Activated B cell treated with CpG ODN at 0.5 μM for 24 hours (primary cell): ENCODE measurements at regions not wholly inside any gene's neighbourhood (a gene's known extent, or its start where the extent isn't known, plus 50 kb on each side); places are given as distances from the start of the nearest gene placed in this dataset.

Experiments
- ATAC-seq: fragments of 200-7000 bp; cut with Tn5 transposase; one replicate; pipeline ENCODE4 v1.10.0; 2021; ENCODE audit warnings: low read depth, mild to moderate bottlenecking, moderate library complexity
- CTCF ChIA-PET: fragments of 350-600 bp; sonication (Branson Sonifier 250); formaldehyde crosslinking; loops from one replicate; lab custom pipeline; 2021; ENCODE audit warnings: antibody characterized with exemption; lab: Charles Lee
- POLR2A ChIA-PET: fragments of 350-600 bp; sonication (Branson Sonifier 250); formaldehyde crosslinking; loops from one replicate; lab custom pipeline; 2021; ENCODE audit warnings: antibody characterized with exemption; lab: Charles Lee
- DNase-seq: peaks from one replicate; pipeline ENCODE4 v3.0.0; 2022
- H3K27ac Mint-ChIP-seq: one replicate; pipeline ENCODE4 v1.8.0; 2020; ENCODE audit warnings: mixed read lengths
- H3K27me3 Mint-ChIP-seq: one replicate; pipeline ENCODE4 v1.8.0; 2021; ENCODE audit warnings: mixed read lengths
- H3K36me3 Mint-ChIP-seq: one replicate; pipeline ENCODE4 v1.8.0; 2021; ENCODE audit warnings: low read depth, mixed read lengths
- H3K4me1 Mint-ChIP-seq: one replicate; pipeline ENCODE4 v1.8.0; 2021; ENCODE audit warnings: mixed read lengths
- H3K4me3 Mint-ChIP-seq: one replicate; pipeline ENCODE4 v1.8.0; 2020; ENCODE audit warnings: mild to moderate bottlenecking, mixed read lengths
- H3K9me3 Mint-ChIP-seq: one replicate; pipeline ENCODE4 v1.8.0; 2020; ENCODE audit warnings: mixed read lengths
- intact Hi-C: fragments of 100-400 bp; cut with micrococcal nuclease; formaldehyde crosslinking; loops from one replicate; pipeline ENCODE4 v1.15.1; 2024
- TF ChIP-seq, protein P1 (sequence below): fragments of 200-600 bp; IDR thresholded peaks from one replicate; pipeline ENCODE4 v1.8.0; 2022; ENCODE audit warnings: antibody characterized with exemption, mild to moderate bottlenecking

DNA sequence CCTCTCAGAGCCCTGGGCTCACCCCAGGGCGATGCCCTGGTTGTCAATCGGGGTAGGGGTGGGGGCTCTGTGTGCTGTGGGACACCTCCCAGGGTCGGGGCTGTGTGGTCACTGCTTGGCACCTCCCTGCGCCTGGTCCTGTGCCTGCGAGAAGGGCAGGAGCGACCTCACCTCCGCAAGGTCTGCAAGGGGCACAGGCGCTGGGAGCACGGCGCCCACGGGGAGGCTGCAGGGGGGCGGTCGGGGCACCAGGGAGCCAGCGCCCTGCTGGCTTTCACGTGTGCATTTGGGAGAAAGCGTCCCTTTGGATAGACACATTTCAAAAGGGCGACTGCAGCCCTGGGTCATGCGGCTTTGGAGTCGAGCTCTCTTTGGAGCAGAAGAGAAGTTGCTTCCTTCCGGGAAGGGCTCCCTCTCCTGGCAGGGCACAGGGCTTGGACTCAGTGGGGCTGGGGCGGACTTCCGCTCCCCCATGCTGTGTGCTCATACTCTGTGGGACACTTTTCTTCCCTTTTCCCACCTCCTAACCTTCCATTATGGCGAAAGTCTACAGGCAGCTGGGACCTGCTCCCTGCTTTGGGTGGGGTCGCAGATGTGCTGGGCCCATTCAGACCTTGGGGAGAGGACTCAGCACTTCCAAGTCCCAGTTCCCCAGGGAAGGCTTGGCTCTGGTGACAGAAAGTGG is 52.9 kb upstream of the SLC28A3 start:
- H3K9me3 Mint-ChIP-seq = no peaks in the 10 kb centered on the region
- no peaks in the 10 kb centered on the region for H3K27me3 Mint-ChIP-seq
- ATAC-seq (no peak), DNase-seq (no peak)
- H3K4me3 Mint-ChIP-seq = no peak overlapping the region
- no peak overlapping the region for H3K27ac Mint-ChIP-seq
- intact Hi-C loops = loop anchor here (10.0 kb wide), 1 partner anchor 1301 kb away; no protein-coding TSS in a partner anchor
- H3K4me1 Mint-ChIP-seq = no peaks in the 10 kb centered on the region
- ChIA-PET POLR2A (no interaction called here), CTCF (no interaction called here)
- H3K36me3 Mint-ChIP-seq = no peaks in the 10 kb centered on the region
- TF ChIP-seq, protein P1, sequence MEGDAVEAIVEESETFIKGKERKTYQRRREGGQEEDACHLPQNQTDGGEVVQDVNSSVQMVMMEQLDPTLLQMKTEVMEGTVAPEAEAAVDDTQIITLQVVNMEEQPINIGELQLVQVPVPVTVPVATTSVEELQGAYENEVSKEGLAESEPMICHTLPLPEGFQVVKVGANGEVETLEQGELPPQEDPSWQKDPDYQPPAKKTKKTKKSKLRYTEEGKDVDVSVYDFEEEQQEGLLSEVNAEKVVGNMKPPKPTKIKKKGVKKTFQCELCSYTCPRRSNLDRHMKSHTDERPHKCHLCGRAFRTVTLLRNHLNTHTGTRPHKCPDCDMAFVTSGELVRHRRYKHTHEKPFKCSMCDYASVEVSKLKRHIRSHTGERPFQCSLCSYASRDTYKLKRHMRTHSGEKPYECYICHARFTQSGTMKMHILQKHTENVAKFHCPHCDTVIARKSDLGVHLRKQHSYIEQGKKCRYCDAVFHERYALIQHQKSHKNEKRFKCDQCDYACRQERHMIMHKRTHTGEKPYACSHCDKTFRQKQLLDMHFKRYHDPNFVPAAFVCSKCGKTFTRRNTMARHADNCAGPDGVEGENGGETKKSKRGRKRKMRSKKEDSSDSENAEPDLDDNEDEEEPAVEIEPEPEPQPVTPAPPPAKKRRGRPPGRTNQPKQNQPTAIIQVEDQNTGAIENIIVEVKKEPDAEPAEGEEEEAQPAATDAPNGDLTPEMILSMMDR = no peak

DNA sequence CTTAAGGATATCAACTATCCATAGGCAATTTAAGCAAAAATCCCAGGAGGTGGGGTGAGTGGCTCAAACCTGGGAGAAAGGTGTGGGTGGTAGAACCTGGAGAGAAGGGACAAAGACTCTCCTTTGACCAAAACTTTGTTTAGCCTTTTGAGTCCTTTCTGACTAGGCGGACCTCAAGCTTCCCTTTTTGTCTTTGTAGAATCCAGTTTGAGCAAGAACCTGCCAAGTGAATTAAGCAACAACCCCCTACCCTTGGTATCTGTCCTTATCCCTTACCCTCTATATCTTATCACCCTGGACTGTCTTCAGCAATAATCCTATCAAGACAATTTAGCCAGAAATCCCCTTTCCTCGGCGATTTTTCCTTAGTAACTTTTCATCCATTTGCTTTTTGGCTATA is 53.5 kb upstream of the SLC28A3 start:
- Mint-ChIP-seq H3K4me3 (no peak overlapping the region), H3K9me3 (no peaks in the 10 kb centered on the region), H3K27me3 (no peaks in the 10 kb centered on the region), H3K27ac (no peak overlapping the region), H3K4me1 (no peaks in the 10 kb centered on the region), H3K36me3 (no peaks in the 10 kb centered on the region)
- CTCF ChIA-PET = no interaction called here
- ATAC-seq = no peak
- intact Hi-C loops = loop anchor here (10.0 kb wide), 1 partner anchor 1301 kb away; no protein-coding TSS in a partner anchor
- POLR2A ChIA-PET = no interaction called here
- no peak for DNase-seq
- TF ChIP-seq, protein P1 = no peak

DNA sequence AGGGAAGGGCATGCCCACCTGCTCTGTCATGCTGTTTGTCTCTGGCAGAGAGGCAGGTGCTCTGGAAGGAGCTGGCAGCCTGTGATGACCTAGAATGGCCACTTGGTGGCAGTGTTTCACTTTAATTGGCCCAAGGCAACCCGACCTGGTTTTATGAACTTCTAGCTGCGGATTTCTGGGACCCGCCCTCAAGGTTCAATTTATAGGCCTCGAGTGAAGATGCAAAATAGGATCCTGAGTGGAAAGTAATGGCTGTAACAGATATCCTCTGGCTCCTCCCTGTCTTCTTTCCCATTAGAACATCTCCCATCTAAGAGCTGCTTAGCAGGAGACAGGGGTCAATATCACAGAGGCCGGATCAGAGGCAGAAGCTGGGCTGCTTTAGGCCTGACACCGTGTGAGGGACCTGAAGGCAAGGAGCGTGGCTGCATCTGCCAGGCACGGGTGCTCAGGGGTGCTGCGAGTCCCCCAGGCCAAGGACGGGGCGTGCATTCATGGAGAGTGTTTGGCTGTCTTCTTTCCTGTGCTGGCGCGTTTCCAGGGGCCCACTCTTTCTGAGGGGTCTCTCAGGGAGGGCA is 56.7 kb upstream of the SLC28A3 start:
- DNase-seq (peak; percentile 30), ATAC-seq (peak; percentile 65)
- no peaks in the 10 kb centered on the region for H3K4me1 Mint-ChIP-seq
- ChIA-PET POLR2A (no interaction called here), CTCF (interaction anchor here (0.8 to 4.5 kb wide), 10 partner anchors 9 to 1215 kb away, joined by 3 to 60 read pairs (median 4); no protein-coding TSS in a partner anchor)
- intact Hi-C loops = loop anchor here (1.0 to 10.0 kb wide), 3 partner anchors 1213 to 1389 kb away; no protein-coding TSS in a partner anchor
- no peak overlapping the region for H3K27ac Mint-ChIP-seq
- TF ChIP-seq, protein P1 = no peak
- H3K36me3 Mint-ChIP-seq = no peaks in the 10 kb centered on the region
- H3K27me3 Mint-ChIP-seq = no peaks in the 10 kb centered on the region
- no peak overlapping the region for H3K4me3 Mint-ChIP-seq
- no peaks in the 10 kb centered on the region for H3K9me3 Mint-ChIP-seq

DNA sequence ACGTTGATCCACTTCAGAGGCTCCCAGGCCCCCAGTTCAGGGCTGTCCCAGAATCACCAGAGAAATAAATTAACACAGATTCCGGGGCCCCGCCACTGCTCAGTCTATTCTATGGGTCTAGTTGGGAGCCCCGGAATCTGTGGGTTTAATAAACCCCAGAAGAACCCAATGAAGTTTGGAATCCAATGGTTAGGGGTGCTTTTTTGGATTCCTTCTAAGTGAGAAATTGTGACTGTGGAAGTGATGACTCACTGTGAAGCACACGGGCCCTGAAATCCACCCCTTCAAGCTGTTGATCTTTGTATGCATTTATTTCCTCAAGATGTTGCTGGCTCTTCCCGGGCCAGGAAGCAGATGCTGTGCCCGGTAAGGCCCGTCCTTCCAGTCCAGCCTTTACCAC is 57.3 kb upstream of the SLC28A3 start:
- Mint-ChIP-seq H3K4me3 (no peak overlapping the region), H3K27me3 (no peaks in the 10 kb centered on the region), H3K36me3 (no peaks in the 10 kb centered on the region), H3K27ac (no peak overlapping the region), H3K4me1 (no peaks in the 10 kb centered on the region), H3K9me3 (no peaks in the 10 kb centered on the region)
- ATAC-seq (no peak), DNase-seq (no peak)
- intact Hi-C loops = loop anchor here (1.0 to 10.0 kb wide), 3 partner anchors 1212 to 1388 kb away; no protein-coding TSS in a partner anchor
- CTCF ChIA-PET = interaction anchor here (1.2 to 4.5 kb wide), 4 partner anchors 9 to 1214 kb away, joined by 5 to 60 read pairs (median 9); no protein-coding TSS in a partner anchor
- POLR2A ChIA-PET = no interaction called here
- TF ChIP-seq, protein P1 = no peak

DNA sequence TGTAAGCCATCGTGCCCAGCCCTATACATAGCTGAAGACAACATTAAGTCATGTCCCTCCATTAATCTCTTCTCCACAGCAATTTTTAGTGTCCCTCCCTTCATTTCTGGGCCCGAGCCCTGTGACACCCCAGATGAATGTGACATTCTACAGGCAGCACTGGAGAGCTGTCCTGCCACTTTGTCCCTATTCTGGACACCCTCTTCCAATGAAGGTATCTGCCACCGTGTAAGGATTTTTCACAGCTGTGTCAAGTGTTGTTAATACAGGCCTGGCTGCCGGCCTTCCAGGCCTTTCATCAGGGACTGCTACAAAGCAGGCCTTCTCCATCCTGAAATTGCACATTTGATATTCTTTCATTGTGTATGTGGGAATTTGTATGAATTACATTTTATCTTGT is 62.0 kb upstream of the SLC28A3 start:
- no peaks in the 10 kb centered on the region for H3K36me3 Mint-ChIP-seq
- CTCF ChIA-PET = interaction anchor here (2.1 kb wide), 1 partner anchor 1208 kb away, joined by 7 read pairs; no protein-coding TSS in a partner anchor
- TF ChIP-seq, protein P1 = no peak
- no peak overlapping the region for H3K4me3 Mint-ChIP-seq
- ATAC-seq (no peak), DNase-seq (no peak)
- no peak overlapping the region for H3K27ac Mint-ChIP-seq
- H3K4me1 Mint-ChIP-seq = no peaks in the 10 kb centered on the region
- intact Hi-C loops = no loop called here
- no peaks in the 10 kb centered on the region for H3K9me3 Mint-ChIP-seq
- POLR2A ChIA-PET = no interaction called here
- no peaks in the 10 kb centered on the region for H3K27me3 Mint-ChIP-seq
